Prostate gland (tissue), 2 donors: ENCODE measurements at regions not wholly inside any gene's neighbourhood (a gene's known extent, or its start where the extent isn't known, plus 50 kb on each side); places are given as distances from the start of the nearest gene placed in this dataset.

Experiments used
- DNase-seq: peaks from one replicate; pipeline ENCODE4 v3.0.0-alpha.2; 2019; ENCODE audit warnings: low spot score
- H3K27ac ChIP-seq, 2 donors: fragments of 200-600 bp; sonication (generic); 2 replicates each; pipeline ENCODE4 v1.5.1; 2017 to 2019
- H3K27me3 ChIP-seq: fragments of 200-600 bp; sonication (generic); replicated peaks from 2 replicates; pipeline ENCODE4 v1.5.1; 2019; ENCODE audit not compliant: insufficient read depth
- H3K36me3 ChIP-seq, 2 donors: fragments of 200-600 bp; sonication (generic); 1 replicate in 1 of 2; 2 replicates in 1 of 2; pipeline versions ENCODE4 v1.5.1 to v1.8.1; 2017 to 2019
- H3K4me1 ChIP-seq: fragments of 200-600 bp; sonication (generic); replicated peaks from 2 replicates; pipeline ENCODE4 v1.5.1; 2019
- H3K4me3 ChIP-seq, 2 donors: fragments of 200-600 bp; sonication (generic); 2 replicates each; pipeline ENCODE4 v1.5.1; 2017 to 2019
- H3K9me3 ChIP-seq: fragments of 200-600 bp; sonication (generic); 2 replicates; pipeline ENCODE4 v1.5.1; 2017
- POLR2A ChIP-seq: fragments of 450-650 bp; IDR thresholded peaks from one replicate; pipeline ENCODE4 v1.6.1; 2016; ENCODE audit warnings: antibody characterized with exemption, mild to moderate bottlenecking
- POLR2AphosphoS5 ChIP-seq: sonication (generic); formaldehyde crosslinking; IDR thresholded peaks from one replicate; pipeline ENCODE4 v1.6.1; 2017; ENCODE audit warnings: antibody characterized with exemption
- WGBS: methylation state at CpG from one replicate; pipeline ENCODE4 v1.1.5; 2018; 5-methylcytosine and 5-hydroxymethylcytosine counted together
- intact Hi-C: fragments of 100-400 bp; cut with DNase I; formaldehyde crosslinking; loops from one replicate; pipeline ENCODE4 v1.14.2; 2022
- TF ChIP-seq, protein P1 (sequence below), 4 experiments: fragments of 200-600 bp in 2 of 4; fragments of 450-650 bp in 2 of 4; sonication (generic) in 2 of 4; IDR thresholded peaks; 1 replicate in 3 of 4; 2 replicates in 1 of 4; pipeline ENCODE4 v1.5.1; 2016 to 2019; ENCODE audit warnings: antibody characterized with exemption in 4 of 4, mild to moderate bottlenecking in 2 of 4, moderate library complexity in 2 of 4

DNA sequence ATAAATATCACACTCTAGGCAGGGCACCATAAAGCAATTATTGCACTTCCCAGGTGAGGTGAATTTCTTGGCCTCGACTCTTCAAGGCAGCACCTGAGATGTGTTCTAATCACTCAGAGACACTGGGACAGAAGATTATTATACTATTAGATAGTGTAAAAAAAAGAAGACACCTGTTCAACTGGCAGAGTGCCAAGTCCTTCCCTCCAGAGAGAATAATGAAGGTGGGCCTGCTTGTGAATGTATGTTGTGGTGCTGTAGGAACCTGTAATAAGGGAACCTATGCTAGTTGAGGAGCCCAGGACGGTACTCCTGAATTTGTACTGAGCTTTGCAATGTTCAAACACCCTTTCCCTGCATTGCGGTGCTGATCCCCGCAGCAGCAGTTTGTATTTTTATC is 107.5 kb downstream of the NXPE2 start:
- Histone ChIP-seq H3K9me3 (no peaks in the 10 kb centered on the region), H3K4me3 (no peak overlapping the region), H3K4me1 (no peaks in the 10 kb centered on the region), H3K27me3 (no peaks in the 10 kb centered on the region), H3K27ac (no peak overlapping the region), H3K36me3 (no peaks in the 10 kb centered on the region)
- no peak for TF ChIP-seq POLR2A
- TF ChIP-seq, protein P1, sequence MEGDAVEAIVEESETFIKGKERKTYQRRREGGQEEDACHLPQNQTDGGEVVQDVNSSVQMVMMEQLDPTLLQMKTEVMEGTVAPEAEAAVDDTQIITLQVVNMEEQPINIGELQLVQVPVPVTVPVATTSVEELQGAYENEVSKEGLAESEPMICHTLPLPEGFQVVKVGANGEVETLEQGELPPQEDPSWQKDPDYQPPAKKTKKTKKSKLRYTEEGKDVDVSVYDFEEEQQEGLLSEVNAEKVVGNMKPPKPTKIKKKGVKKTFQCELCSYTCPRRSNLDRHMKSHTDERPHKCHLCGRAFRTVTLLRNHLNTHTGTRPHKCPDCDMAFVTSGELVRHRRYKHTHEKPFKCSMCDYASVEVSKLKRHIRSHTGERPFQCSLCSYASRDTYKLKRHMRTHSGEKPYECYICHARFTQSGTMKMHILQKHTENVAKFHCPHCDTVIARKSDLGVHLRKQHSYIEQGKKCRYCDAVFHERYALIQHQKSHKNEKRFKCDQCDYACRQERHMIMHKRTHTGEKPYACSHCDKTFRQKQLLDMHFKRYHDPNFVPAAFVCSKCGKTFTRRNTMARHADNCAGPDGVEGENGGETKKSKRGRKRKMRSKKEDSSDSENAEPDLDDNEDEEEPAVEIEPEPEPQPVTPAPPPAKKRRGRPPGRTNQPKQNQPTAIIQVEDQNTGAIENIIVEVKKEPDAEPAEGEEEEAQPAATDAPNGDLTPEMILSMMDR (IDR thresholded peaks at IDR 0.05): no peak
- no peak for TF ChIP-seq POLR2AphosphoS5
- 95% methylated on average over 4 of the region's 4 CpGs for WGBS
- intact Hi-C loops: no loop called here
- DNase-seq: no peak

DNA sequence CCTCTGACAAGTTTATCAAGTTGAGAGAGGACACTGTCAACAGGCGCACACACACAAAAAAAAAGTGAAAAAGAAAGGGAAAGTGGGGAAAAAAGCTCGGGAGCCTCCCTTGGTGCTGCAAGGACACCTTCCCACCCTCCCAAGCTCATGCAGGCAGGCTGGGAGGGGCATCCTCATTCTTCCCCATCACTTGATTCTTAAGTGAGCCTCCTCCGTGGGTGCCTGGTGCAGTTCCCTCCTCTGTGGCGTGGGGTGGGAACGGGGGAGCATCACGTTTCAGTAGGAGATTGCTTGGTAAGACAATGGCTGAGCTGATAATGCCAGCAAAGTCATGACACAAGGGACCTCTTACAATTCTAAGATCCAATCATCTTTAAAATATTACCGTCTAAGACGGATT is 108.8 kb downstream of the NXPE2 start:
- no peaks in the 10 kb centered on the region for H3K27me3 ChIP-seq
- WGBS: 73% methylated on average over 8 of the region's 8 CpGs
- H3K36me3 ChIP-seq: no peaks in the 10 kb centered on the region
- no peak overlapping the region for H3K27ac ChIP-seq
- no peaks in the 10 kb centered on the region for H3K4me1 ChIP-seq
- intact Hi-C loops: no loop called here
- H3K9me3 ChIP-seq: no peaks in the 10 kb centered on the region
- DNase-seq: no peak
- no peak overlapping the region for H3K4me3 ChIP-seq
- TF ChIP-seq, protein P1 (IDR thresholded peaks at IDR 0.05): no peak
- TF ChIP-seq POLR2A (no peak), POLR2AphosphoS5 (no peak)

DNA sequence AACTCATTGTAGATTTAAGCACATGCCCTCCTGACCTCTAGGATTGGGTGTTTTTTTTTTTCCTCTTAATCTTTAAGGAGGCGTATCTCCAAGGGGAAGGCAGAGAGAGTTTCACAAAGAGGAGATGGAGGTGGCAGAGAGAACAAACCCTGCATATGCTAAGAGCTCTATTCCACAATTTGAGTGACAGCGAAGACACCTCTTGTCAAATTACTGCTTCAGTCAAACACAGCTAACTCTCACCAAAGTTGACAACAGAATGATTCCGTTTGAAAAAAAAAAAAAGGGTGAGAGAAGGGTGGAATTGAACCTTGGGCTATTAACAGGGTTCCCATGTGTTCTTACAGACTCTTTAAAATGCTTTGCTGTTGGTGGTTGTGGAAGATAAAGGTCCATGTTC is 112.6 kb downstream of the NXPE2 start:
- no peak overlapping the region for H3K27ac ChIP-seq
- H3K4me3 ChIP-seq: no peak overlapping the region
- TF ChIP-seq POLR2A (no peak), POLR2AphosphoS5 (no peak)
- TF ChIP-seq, protein P1 (IDR thresholded peaks at IDR 0.05): no peak
- no peaks in the 10 kb centered on the region for H3K4me1 ChIP-seq
- no peaks in the 10 kb centered on the region for H3K9me3 ChIP-seq
- no peaks in the 10 kb centered on the region for H3K27me3 ChIP-seq
- intact Hi-C loops: no loop called here
- WGBS: 63% methylated on average over 3 of the region's 3 CpGs
- H3K36me3 ChIP-seq: no peaks in the 10 kb centered on the region
- DNase-seq: no peak

DNA sequence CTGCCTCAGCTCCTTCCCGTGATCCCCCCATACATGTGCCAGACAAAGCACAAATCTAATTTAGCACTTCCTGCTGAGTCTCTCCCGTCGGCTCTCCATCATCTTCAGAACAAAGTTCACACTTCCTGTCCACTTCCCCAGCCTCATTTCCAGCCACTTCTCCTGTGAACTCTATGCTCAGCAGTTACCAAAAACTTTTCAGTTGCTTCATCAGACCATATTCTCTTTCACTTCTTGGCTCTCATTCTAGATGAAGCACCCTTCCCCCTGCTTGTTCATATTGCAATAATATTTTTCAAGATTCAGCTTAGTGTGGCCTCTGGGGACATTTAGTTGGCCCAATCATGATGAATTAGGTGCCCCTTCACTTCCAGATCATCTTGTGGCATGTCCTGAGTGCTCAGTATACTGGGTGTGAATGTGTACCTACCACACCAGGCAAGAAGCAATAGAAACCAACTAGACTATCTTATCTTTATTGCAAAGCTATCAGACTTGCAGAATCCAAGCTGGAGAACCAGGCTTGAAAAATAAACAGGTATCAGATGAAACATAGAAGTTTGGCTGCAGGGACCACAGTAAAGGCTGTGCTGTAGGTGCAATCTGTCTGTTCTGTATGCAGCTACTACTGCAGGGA is 115.8 kb downstream of the NXPE2 start:
- TF ChIP-seq POLR2A (no peak), POLR2AphosphoS5 (no peak)
- H3K9me3 ChIP-seq: no peaks in the 10 kb centered on the region
- 42% methylated on average over 3 of the region's 3 CpGs for WGBS
- no peak for DNase-seq
- H3K4me3 ChIP-seq: no peak overlapping the region
- no peak overlapping the region for H3K27ac ChIP-seq
- no peaks in the 10 kb centered on the region for H3K4me1 ChIP-seq
- H3K27me3 ChIP-seq: no peaks in the 10 kb centered on the region
- intact Hi-C loops: no loop called here
- H3K36me3 ChIP-seq: no peaks in the 10 kb centered on the region

DNA sequence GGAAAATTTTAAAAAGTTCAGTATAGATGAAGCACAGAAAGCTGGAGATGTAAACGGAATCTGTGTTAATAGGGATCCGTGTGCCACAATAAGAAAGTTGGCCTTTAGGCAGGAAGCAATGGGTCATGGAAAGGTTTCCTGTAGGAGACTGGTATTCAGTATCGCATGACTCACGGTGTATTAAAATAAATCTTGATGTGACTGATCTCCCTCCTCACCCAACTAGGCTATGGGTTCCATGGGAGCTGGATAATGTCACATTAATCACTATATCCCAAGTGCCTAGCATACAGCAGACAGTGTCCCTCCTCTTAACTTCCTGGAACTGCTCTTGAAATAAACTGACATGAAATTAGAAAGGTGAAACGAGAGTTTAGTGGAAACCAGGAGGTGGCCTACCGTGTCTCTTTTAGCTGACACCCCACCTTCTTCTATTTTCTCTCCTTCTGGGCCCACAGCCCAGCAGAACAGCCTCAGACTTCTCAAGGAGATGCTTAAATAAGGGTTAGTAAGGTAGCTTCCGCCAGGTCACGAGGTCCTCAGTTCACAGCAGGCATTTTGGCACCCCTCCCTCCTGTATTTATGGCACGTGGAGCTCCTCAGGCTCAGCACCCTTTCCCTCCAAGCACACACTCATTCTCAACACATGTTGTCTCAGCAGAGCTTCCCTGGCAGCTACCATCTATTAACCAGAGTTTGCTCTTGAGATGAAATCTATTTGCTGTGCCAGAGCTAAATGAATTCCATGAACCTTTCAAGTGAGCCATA is 118.8 kb downstream of the NXPE2 start:
- H3K27ac ChIP-seq: no peak overlapping the region
- intact Hi-C loops: no loop called here
- no peak for DNase-seq
- H3K4me1 ChIP-seq: no peaks in the 10 kb centered on the region
- H3K27me3 ChIP-seq: no peaks in the 10 kb centered on the region
- H3K36me3 ChIP-seq: no peaks in the 10 kb centered on the region
- TF ChIP-seq POLR2A: no peak
- TF ChIP-seq POLR2AphosphoS5: no peak
- H3K4me3 ChIP-seq: no peak overlapping the region
- WGBS: 58% methylated on average over 9 of the region's 9 CpGs
- no peaks in the 10 kb centered on the region for H3K9me3 ChIP-seq

DNA sequence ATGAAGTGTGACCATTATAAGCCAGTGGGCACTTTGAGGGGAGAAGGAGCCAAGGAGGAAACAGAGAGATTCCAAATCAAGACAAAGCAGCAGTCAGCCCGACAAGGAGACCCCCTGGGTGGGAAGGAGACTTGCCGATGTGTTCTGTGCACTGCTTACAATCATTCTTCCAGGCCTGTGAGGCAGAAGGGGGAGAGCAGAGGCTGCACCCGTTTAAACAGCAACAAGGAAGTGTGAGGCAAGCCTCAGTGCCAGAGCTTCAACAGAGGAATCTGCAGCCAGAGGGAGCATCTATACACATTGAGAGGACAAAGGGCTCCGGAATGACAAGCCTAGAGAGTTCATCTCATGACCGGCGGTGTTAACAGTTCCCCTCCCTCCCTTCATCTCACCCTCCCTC is 121.1 kb downstream of the NXPE2 start:
- WGBS: 24% methylated on average over 6 of the region's 6 CpGs

More for the DNA sequence above, 121.1 kb downstream of the NXPE2 start:
- TF ChIP-seq, protein P1 (IDR thresholded peaks at IDR 0.05): no peak
- no peak for TF ChIP-seq POLR2A
- no peak for TF ChIP-seq POLR2AphosphoS5
- intact Hi-C loops: no loop called here
- Histone ChIP-seq H3K4me3 (no peak overlapping the region), H3K4me1 (no peaks in the 10 kb centered on the region), H3K27ac (no peak overlapping the region), H3K36me3 (no peaks in the 10 kb centered on the region), H3K27me3 (no peaks in the 10 kb centered on the region), H3K9me3 (no peaks in the 10 kb centered on the region)
- DNase-seq: no peak
